GM23338 (cell line): ENCODE measurements at regions not wholly inside any gene's neighbourhood (a gene's known extent, or its start where the extent isn't known, plus 50 kb on each side); places are given as distances from the start of the nearest gene placed in this dataset.

Experiments
- ATAC-seq: fragments of 200-7000 bp; cut with Tn5 transposase; 3 replicates; pipeline ENCODE4 v1.9.1; 2020
- DNase-seq: peaks from one replicate; pipeline ENCODE4 v3.0.0-alpha.2; 2015; ENCODE audit warnings: low spot score
- H2AFZ ChIP-seq: fragments of 200-600 bp; sonication (generic); 2 replicates; pipeline ENCODE4 v1.8.0; 2016; ENCODE audit warnings: antibody characterized with exemption, mild to moderate bottlenecking, moderate library complexity
- H3F3A ChIP-seq: fragments of 200-600 bp; sonication (generic); replicated peaks from 2 replicates; pipeline ENCODE4 v1.8.0; 2017; ENCODE audit warnings: antibody characterized with exemption, mixed run types, low read depth
- H3K27ac ChIP-seq: fragments of 200-600 bp; sonication (generic); 2 replicates; pipeline ENCODE4 v1.6.1; 2016; ENCODE audit warnings: low read depth
- H3K27me3 ChIP-seq: fragments of 200-600 bp; sonication (generic); 2 replicates; pipeline ENCODE4 v1.8.0; 2016; ENCODE audit warnings: mild to moderate bottlenecking, mixed run types, moderate library complexity; ENCODE audit not compliant: insufficient read depth
- H3K36me3 ChIP-seq: fragments of 200-600 bp; sonication (generic); 2 replicates; pipeline ENCODE4 v1.8.0; 2016; ENCODE audit warnings: mild to moderate bottlenecking; ENCODE audit not compliant: insufficient read depth
- H3K4me1 ChIP-seq: fragments of 200-600 bp; sonication (generic); 2 replicates; pipeline ENCODE4 v1.8.0; 2016; ENCODE audit warnings: mild to moderate bottlenecking, moderate library complexity; ENCODE audit not compliant: insufficient read depth
- H3K4me2 ChIP-seq: fragments of 200-600 bp; sonication (generic); 2 replicates; pipeline ENCODE4 v1.7.1; 2017; ENCODE audit warnings: mixed run types
- H3K4me3 ChIP-seq: fragments of 200-600 bp; sonication (generic); 2 replicates; pipeline ENCODE4 v1.6.1; 2016; ENCODE audit warnings: mixed run types
- H3K79me2 ChIP-seq: fragments of 200-600 bp; sonication (generic); replicated peaks from 2 replicates; pipeline ENCODE4 v1.8.0; 2017; ENCODE audit warnings: mild to moderate bottlenecking; ENCODE audit not compliant: insufficient read depth
- H3K9me2 ChIP-seq: fragments of 200-600 bp; sonication (generic); 2 replicates; pipeline ENCODE4 v1.8.0; 2017; ENCODE audit not compliant: insufficient read depth
- H4K20me1 ChIP-seq: fragments of 200-600 bp; sonication (generic); replicated peaks from 2 replicates; pipeline ENCODE4 v1.8.0; 2017; ENCODE audit warnings: mild to moderate bottlenecking; ENCODE audit not compliant: insufficient read depth
- H3K27ac Mint-ChIP-seq: 2 replicates; pipeline ENCODE4 v1.8.0; 2020; ENCODE audit warnings: inconsistent platforms, mild to moderate bottlenecking, moderate library complexity, mixed read lengths
- H3K27me3 Mint-ChIP-seq: 3 replicates; pipeline ENCODE4 v1.8.0; 2022; ENCODE audit warnings: low read depth, mild to moderate bottlenecking, moderate library complexity, mixed read lengths, inconsistent platforms; ENCODE audit not compliant: insufficient read depth, poor library complexity
- H3K36me3 Mint-ChIP-seq: 3 replicates; pipeline ENCODE4 v1.8.0; 2021; ENCODE audit warnings: low read depth, mild to moderate bottlenecking, inconsistent platforms, moderate library complexity, mixed read lengths
- H3K4me1 Mint-ChIP-seq: 3 replicates; pipeline ENCODE4 v1.8.0; 2020; ENCODE audit warnings: mild to moderate bottlenecking, inconsistent platforms, mixed read lengths
- H3K4me3 Mint-ChIP-seq: 3 replicates; pipeline ENCODE4 v1.8.0; 2021; ENCODE audit warnings: moderate library complexity, mild to moderate bottlenecking, inconsistent platforms, mixed read lengths
- H3K9me3 Mint-ChIP-seq: 3 replicates; pipeline ENCODE4 v1.8.0; 2020; ENCODE audit warnings: moderate library complexity, mild to moderate bottlenecking, inconsistent platforms, mixed read lengths
- CTCF ChIP-seq, 2 experiments: fragments of 200-600 bp in 1 of 2; sonication (generic) in 1 of 2; conservative IDR thresholded peaks; 2 replicates each; pipeline versions ENCODE4 v1.5.1 to v1.6.1; 2016 to 2017; ENCODE audit warnings: antibody characterized with exemption in 2 of 2, low read depth in 2 of 2, mild to moderate bottlenecking in 2 of 2, moderate library complexity in 1 of 2
- ETS1 ChIP-seq: IDR thresholded peaks from 2 replicates; pipeline ENCODE4 v1.6.1; 2016; ENCODE audit warnings: antibody characterized with exemption
- EZH2 ChIP-seq: fragments of 200-600 bp; sonication (generic); IDR thresholded peaks from one replicate; pipeline ENCODE4 v1.8.0; 2017; ENCODE audit warnings: antibody characterized with exemption, mild to moderate bottlenecking, low read depth; ENCODE audit not compliant: unreplicated experiment
- EZH2phosphoT487 ChIP-seq: fragments of 200-600 bp; sonication (generic); IDR thresholded peaks from one replicate; pipeline ENCODE4 v1.8.1; 2018; ENCODE audit warnings: antibody characterized with exemption; ENCODE audit not compliant: unreplicated experiment
- JUNB ChIP-seq: IDR thresholded peaks from one replicate; pipeline ENCODE4 v1.6.1; 2016; ENCODE audit warnings: antibody characterized with exemption; ENCODE audit not compliant: unreplicated experiment
- STAT1 ChIP-seq: IDR thresholded peaks from one replicate; pipeline ENCODE4 v1.6.1; 2016; ENCODE audit warnings: antibody characterized with exemption; ENCODE audit not compliant: unreplicated experiment
- ZNF114 ChIP-seq: fragments of 250-450 bp; sonication (Bioruptor Pico); IDR thresholded peaks from 2 replicates; pipeline ENCODE4 v1.5.0; 2020; ENCODE audit warnings: mild to moderate bottlenecking, moderate library complexity
- ZNF331 ChIP-seq: fragments of 250-450 bp; sonication (Bioruptor Pico); IDR thresholded peaks from 2 replicates; pipeline ENCODE4 v1.5.0; 2020; ENCODE audit warnings: low read depth, mild to moderate bottlenecking, moderate library complexity
- TF ChIP-seq, protein P1 (sequence below): IDR thresholded peaks from one replicate; pipeline ENCODE4 v1.6.1; 2018; ENCODE audit warnings: antibody characterized with exemption; ENCODE audit not compliant: unreplicated experiment
- TF ChIP-seq, protein P2 (sequence below): fragments of 250-450 bp; sonication (Bioruptor Pico); IDR thresholded peaks from 2 replicates; pipeline ENCODE4 v1.5.0; 2020; ENCODE audit warnings: mild to moderate bottlenecking, moderate library complexity

GRCh38 chr7:93819699-93820098 lies 70.9 kb downstream of the TFPI2 start:
- Mint-ChIP-seq H3K9me3 (no peaks in the 10 kb centered on the region), H3K27ac (no peak overlapping the region), H3K4me1 (peaks cover 25% of the 10 kb centered on the region; the same call in 2 of the 3 replicates), H3K36me3 (no peaks in the 10 kb centered on the region), H3K4me3 (no peak overlapping the region), H3K27me3 (peaks cover 1% of the 10 kb centered on the region)
- no peak overlapping the region for H3K4me2 ChIP-seq
- H3K36me3 ChIP-seq = no peaks in the 10 kb centered on the region
- no peaks in the 10 kb centered on the region for H3F3A ChIP-seq
- no peaks in the 10 kb centered on the region for H4K20me1 ChIP-seq
- no peak for ATAC-seq
- H3K9me2 ChIP-seq = no peaks in the 10 kb centered on the region
- H3K4me1 ChIP-seq = peaks cover 6% of the 10 kb centered on the region
- H2AFZ ChIP-seq = no peak overlapping the region
- H3K27me3 ChIP-seq = no peaks in the 10 kb centered on the region
- no peak overlapping the region for H3K27ac ChIP-seq
- H3K79me2 ChIP-seq = no peaks in the 10 kb centered on the region
- H3K4me3 ChIP-seq = no peak overlapping the region
- no peak for DNase-seq
- TF ChIP-seq STAT1 = no peak
- TF ChIP-seq ETS1 = no peak
- TF ChIP-seq JUNB = no peak
- TF ChIP-seq ZNF114 = no peak
- TF ChIP-seq, protein P1, sequence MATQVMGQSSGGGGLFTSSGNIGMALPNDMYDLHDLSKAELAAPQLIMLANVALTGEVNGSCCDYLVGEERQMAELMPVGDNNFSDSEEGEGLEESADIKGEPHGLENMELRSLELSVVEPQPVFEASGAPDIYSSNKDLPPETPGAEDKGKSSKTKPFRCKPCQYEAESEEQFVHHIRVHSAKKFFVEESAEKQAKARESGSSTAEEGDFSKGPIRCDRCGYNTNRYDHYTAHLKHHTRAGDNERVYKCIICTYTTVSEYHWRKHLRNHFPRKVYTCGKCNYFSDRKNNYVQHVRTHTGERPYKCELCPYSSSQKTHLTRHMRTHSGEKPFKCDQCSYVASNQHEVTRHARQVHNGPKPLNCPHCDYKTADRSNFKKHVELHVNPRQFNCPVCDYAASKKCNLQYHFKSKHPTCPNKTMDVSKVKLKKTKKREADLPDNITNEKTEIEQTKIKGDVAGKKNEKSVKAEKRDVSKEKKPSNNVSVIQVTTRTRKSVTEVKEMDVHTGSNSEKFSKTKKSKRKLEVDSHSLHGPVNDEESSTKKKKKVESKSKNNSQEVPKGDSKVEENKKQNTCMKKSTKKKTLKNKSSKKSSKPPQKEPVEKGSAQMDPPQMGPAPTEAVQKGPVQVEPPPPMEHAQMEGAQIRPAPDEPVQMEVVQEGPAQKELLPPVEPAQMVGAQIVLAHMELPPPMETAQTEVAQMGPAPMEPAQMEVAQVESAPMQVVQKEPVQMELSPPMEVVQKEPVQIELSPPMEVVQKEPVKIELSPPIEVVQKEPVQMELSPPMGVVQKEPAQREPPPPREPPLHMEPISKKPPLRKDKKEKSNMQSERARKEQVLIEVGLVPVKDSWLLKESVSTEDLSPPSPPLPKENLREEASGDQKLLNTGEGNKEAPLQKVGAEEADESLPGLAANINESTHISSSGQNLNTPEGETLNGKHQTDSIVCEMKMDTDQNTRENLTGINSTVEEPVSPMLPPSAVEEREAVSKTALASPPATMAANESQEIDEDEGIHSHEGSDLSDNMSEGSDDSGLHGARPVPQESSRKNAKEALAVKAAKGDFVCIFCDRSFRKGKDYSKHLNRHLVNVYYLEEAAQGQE = no peak
- TF ChIP-seq, protein P2, sequence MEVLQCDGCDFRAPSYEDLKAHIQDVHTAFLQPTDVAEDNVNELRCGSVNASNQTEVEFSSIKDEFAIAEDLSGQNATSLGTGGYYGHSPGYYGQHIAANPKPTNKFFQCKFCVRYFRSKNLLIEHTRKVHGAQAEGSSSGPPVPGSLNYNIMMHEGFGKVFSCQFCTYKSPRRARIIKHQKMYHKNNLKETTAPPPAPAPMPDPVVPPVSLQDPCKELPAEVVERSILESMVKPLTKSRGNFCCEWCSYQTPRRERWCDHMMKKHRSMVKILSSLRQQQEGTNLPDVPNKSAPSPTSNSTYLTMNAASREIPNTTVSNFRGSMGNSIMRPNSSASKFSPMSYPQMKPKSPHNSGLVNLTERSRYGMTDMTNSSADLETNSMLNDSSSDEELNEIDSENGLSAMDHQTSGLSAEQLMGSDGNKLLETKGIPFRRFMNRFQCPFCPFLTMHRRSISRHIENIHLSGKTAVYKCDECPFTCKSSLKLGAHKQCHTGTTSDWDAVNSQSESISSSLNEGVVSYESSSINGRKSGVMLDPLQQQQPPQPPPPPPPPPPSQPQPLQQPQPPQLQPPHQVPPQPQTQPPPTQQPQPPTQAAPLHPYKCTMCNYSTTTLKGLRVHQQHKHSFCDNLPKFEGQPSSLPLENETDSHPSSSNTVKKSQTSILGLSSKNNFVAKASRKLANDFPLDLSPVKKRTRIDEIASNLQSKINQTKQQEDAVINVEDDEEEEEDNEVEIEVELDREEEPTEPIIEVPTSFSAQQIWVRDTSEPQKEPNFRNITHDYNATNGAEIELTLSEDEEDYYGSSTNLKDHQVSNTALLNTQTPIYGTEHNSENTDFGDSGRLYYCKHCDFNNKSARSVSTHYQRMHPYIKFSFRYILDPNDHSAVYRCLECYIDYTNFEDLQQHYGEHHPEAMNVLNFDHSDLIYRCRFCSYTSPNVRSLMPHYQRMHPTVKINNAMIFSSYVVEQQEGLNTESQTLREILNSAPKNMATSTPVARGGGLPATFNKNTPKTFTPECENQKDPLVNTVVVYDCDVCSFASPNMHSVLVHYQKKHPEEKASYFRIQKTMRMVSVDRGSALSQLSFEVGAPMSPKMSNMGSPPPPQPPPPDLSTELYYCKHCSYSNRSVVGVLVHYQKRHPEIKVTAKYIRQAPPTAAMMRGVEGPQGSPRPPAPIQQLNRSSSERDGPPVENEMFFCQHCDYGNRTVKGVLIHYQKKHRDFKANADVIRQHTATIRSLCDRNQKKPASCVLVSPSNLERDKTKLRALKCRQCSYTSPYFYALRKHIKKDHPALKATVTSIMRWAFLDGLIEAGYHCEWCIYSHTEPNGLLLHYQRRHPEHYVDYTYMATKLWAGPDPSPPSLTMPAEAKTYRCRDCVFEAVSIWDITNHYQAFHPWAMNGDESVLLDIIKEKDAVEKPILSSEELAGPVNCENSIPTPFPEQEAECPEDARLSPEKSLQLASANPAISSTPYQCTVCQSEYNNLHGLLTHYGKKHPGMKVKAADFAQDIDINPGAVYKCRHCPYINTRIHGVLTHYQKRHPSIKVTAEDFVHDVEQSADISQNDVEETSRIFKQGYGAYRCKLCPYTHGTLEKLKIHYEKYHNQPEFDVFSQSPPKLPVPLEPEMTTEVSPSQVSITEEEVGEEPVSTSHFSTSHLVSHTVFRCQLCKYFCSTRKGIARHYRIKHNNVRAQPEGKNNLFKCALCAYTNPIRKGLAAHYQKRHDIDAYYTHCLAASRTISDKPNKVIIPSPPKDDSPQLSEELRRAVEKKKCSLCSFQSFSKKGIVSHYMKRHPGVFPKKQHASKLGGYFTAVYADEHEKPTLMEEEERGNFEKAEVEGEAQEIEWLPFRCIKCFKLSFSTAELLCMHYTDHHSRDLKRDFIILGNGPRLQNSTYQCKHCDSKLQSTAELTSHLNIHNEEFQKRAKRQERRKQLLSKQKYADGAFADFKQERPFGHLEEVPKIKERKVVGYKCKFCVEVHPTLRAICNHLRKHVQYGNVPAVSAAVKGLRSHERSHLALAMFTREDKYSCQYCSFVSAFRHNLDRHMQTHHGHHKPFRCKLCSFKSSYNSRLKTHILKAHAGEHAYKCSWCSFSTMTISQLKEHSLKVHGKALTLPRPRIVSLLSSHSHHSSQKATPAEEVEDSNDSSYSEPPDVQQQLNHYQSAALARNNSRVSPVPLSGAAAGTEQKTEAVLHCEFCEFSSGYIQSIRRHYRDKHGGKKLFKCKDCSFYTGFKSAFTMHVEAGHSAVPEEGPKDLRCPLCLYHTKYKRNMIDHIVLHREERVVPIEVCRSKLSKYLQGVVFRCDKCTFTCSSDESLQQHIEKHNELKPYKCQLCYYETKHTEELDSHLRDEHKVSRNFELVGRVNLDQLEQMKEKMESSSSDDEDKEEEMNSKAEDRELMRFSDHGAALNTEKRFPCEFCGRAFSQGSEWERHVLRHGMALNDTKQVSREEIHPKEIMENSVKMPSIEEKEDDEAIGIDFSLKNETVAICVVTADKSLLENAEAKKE (CRISPR knock-in tag) = no peak
- TF ChIP-seq EZH2 = no peak
- no peak for TF ChIP-seq ZNF331
- TF ChIP-seq CTCF (conservative IDR thresholded peaks at IDR 0.05; ENCODE audit: low read depth in 2 of 2) = no peak
- no peak for TF ChIP-seq EZH2phosphoT487
